ENCODE measurements at regions not wholly inside any gene's neighbourhood (a gene's known extent, or its start where the extent isn't known, plus 50 kb on each side); places are given as distances from the start of the nearest gene placed in this dataset.

DNA sequence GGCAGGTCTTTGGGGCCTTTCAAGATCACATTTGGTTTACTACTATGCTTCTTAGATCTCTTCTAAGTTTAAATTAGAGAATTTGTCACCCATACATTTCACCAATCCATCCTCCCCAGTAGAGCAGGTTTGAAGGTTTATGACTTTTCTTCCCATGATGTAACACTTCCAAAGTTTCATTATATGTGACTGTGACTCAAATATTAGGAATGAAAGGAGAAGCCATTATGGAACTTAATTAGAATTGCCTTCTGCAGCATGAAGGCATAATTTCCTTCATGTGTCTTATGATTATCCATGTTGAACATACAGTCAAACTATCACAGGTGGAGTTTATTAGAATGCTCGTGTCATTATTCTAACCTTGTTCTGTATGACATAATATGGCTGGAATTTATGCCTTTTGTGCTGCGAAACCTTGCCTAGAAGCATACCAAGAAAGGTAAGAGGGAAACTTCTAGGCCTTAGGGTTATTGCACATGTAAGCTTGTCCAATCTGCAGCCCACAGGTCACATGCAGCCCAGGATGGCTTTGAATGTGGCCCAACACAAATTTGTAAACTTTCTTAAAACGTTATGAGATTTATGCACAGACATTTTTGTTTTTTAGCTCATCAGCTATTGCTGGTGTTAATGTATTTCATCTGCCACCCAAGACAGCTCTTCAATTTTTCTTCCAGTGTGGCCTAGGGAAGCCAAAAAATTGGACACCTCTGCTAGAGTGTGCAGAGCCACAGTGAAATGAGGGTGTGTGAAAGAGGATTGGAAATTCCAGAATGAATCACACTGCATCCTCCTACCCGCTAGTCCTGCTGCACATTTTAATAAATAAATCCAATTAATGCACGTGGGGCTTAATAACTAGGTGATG, 133.6 kb downstream of the TMEM26 start:
- TF ChIP-seq EZH2 (IDR thresholded peaks at IDR 0.05; ENCODE audit: insufficient read depth, poor library complexity, severe bottlenecking) (no peak), EZH2phosphoT487 (IDR thresholded peaks at IDR 0.05; ENCODE audit: insufficient read depth, low read depth) (no peak)
